ENCODE measurements at regions not wholly inside any gene's neighbourhood (a gene's known extent, or its start where the extent isn't known, plus 50 kb on each side); places are given as distances from the start of the nearest gene placed in this dataset.

GRCh38 chr11:37230865-37231264 is 632.8 kb upstream of the RAG2 start:
- TF ChIP-seq CTCF (IDR thresholded peaks at IDR 0.05) (no peak), SP1 (CRISPR knock-in tag; conservative IDR thresholded peaks at IDR 0.05) (no peak), SMAD4 (CRISPR knock-in tag; IDR thresholded peaks at IDR 0.05) (no peak), ELF4 (CRISPR knock-in tag; IDR thresholded peaks at IDR 0.05; ENCODE audit: low read depth) (no peak), ARID4B (CRISPR knock-in tag; IDR thresholded peaks at IDR 0.05; ENCODE audit: borderline replicate concordance) (no peak)

Measured in WTC11 (cell line).